ENCODE measurements at regions not wholly inside any gene's neighbourhood (a gene's known extent, or its start where the extent isn't known, plus 50 kb on each side); places are given as distances from the start of the nearest gene placed in this dataset.

DNA sequence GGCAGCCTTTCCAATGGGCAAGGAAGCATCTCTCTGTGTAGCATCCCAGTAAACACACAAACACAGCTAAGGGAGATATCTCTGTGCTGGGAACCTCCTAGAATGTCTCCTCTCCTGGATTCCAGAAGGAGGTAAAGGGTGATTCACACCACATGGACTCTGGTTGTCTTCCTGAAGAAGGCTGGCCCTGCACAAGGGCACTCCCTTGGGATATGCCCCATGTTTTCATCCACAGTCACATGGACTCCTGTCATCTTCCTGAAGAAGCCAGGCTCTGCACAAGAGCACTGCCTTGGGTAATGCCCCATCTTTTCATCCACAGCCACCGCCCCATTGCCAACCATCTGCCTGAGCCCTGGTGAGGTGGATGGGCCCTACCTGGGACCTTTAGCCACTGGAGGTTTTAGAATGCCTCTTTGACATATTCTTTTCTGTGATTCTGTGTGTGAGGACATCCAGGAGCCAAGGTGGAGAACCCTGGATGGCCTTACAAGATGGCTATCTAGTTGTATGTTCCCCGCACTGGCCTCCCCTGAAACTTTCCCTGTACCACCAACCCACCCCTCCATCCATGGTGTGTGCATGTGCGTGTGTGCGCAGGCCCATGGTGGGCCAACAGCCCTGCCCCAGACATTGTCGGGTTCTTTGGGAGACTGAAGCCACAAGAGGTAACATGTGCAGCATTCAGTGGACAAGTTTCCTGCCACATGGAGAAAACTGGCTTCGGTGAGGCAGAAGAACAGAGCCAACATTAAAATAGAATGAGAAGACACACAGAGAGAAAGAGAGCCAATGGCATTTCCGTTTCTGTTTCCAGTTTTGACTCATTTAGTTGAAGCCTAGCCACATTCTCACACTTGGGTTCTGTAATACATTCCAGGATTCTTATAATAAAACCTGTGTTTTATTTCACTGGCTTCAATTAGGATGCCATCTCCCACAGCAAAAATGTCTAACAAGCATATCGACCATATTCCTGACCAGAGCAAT lies 110.2 kb upstream of the CST7 start:
- TF ChIP-seq, protein P1, sequence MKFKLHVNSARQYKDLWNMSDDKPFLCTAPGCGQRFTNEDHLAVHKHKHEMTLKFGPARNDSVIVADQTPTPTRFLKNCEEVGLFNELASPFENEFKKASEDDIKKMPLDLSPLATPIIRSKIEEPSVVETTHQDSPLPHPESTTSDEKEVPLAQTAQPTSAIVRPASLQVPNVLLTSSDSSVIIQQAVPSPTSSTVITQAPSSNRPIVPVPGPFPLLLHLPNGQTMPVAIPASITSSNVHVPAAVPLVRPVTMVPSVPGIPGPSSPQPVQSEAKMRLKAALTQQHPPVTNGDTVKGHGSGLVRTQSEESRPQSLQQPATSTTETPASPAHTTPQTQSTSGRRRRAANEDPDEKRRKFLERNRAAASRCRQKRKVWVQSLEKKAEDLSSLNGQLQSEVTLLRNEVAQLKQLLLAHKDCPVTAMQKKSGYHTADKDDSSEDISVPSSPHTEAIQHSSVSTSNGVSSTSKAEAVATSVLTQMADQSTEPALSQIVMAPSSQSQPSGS (tag by site-specific recombination; IDR thresholded peaks at IDR 0.05; ENCODE audit: low read depth) = no peak
- TF ChIP-seq ZNF248 (tag by site-specific recombination; IDR thresholded peaks at IDR 0.05) (no peak), ZNF292 (tag by site-specific recombination; IDR thresholded peaks at IDR 0.05; ENCODE audit: borderline replicate concordance, low read depth) (no peak), ZNF596 (tag by site-specific recombination; IDR thresholded peaks at IDR 0.05) (no peak), ZFP41 (tag by site-specific recombination; IDR thresholded peaks at IDR 0.05; ENCODE audit: borderline replicate concordance) (no peak), CTCF (tag by site-specific recombination; IDR thresholded peaks at IDR 0.05) (no peak), ZNF423 (tag by site-specific recombination; IDR thresholded peaks at IDR 0.05) (no peak), TCF7L2 (IDR thresholded peaks at IDR 0.05; ENCODE audit: borderline replicate concordance, low read depth, low read length) (no peak), ZBTB20 (tag by site-specific recombination; IDR thresholded peaks at IDR 0.05) (no peak), PRDM1 (tag by site-specific recombination; IDR thresholded peaks at IDR 0.05) (no peak), KLF1 (tag by site-specific recombination; IDR thresholded peaks at IDR 0.05) (no peak), KLF16 (tag by site-specific recombination; IDR thresholded peaks at IDR 0.05) (no peak), ZNF585B (tag by site-specific recombination; IDR thresholded peaks at IDR 0.05) (no peak)
- TF ChIP-seq, protein P2, sequence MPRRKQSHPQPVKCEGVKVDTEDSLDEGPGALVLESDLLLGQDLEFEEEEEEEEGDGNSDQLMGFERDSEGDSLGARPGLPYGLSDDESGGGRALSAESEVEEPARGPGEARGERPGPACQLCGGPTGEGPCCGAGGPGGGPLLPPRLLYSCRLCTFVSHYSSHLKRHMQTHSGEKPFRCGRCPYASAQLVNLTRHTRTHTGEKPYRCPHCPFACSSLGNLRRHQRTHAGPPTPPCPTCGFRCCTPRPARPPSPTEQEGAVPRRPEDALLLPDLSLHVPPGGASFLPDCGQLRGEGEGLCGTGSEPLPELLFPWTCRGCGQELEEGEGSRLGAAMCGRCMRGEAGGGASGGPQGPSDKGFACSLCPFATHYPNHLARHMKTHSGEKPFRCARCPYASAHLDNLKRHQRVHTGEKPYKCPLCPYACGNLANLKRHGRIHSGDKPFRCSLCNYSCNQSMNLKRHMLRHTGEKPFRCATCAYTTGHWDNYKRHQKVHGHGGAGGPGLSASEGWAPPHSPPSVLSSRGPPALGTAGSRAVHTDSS (tag by site-specific recombination; IDR thresholded peaks at IDR 0.05) = no peak
